ACHN (cell line): ENCODE measurements at regions not wholly inside any gene's neighbourhood (a gene's known extent, or its start where the extent isn't known, plus 50 kb on each side); places are given as distances from the start of the nearest gene placed in this dataset.

Experiments used
- DNase-seq: peaks from one replicate; pipeline ENCODE4 v3.0.0-alpha.2; 2015
- in situ Hi-C: cut with HindIII; loops from 2 replicates; pipeline ENCODE4 v1.10.0; 2017; ENCODE audit warnings: low sequenced_read_pairs, low pct_ligation_motif_present, low pct_unique_long_range_greater_than_20kb

GRCh38 chr4:90007494-90008167 is 113.0 kb downstream of the MMRN1 start:
- in situ Hi-C loops, result no loop called here
- DNase-seq, result no peak

DNA sequence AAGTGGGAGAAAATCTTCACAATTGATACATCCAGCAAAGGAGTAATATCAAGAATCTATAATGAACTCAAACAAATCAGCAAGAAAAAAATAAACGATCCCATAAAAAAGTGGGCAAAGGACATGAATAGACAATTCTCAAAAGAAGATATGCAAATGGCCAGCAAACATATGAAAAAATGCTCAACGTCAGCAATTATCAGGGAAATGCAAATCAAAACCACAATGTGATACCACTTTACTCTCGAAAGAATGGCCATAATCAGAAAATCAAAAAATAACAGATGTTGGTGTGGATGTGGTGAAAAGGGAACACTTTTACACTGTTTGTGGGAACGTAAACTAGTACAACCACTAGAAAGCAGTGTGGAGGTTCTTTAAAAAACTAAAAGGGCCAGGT is 114.3 kb upstream of the CCSER1 start:
- in situ Hi-C loops, result no loop called here
- DNase-seq, result no peak

- no peak for DNase-seq
- in situ Hi-C loops, result no loop called here
Measured at GRCh38 chr4:90024519-90024918, 102.7 kb upstream of the CCSER1 start.

DNA sequence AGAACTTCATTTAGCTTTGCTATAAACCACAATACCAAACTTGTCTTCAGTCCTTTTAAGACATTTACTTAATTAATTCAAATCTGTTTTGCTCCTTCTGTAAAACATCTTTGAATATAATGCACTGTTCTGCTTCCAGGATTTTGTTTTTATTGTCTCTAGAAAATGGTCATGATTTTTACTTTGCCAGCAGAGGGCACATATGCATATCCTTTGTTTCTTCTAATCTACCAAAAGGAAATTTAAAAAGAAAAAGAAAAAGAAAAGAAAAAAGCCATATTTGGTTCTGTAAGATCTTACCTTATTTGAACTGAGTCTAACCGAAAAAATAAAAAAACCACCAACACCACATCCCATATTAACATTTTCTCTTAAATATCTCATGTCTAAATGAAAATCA is 101.9 kb upstream of the CCSER1 start:
- DNase-seq, result peak; percentile 8
- in situ Hi-C loops, result no loop called here

- in situ Hi-C loops, result no loop called here
- DNase-seq, result no peak
Measured at GRCh38 chr4:90027565-90027964, 99.6 kb upstream of the CCSER1 start.

GRCh38 chr4:90028460-90028859 is 98.7 kb upstream of the CCSER1 start:
- in situ Hi-C loops, result no loop called here
- DNase-seq, result no peak

- in situ Hi-C loops, result no loop called here
- DNase-seq, result no peak
Measured at GRCh38 chr4:90030202-90030601, 97.0 kb upstream of the CCSER1 start.

GRCh38 chr4:90030953-90031352 is 96.2 kb upstream of the CCSER1 start:
- DNase-seq, result peak; percentile 1
- in situ Hi-C loops, result no loop called here

DNA sequence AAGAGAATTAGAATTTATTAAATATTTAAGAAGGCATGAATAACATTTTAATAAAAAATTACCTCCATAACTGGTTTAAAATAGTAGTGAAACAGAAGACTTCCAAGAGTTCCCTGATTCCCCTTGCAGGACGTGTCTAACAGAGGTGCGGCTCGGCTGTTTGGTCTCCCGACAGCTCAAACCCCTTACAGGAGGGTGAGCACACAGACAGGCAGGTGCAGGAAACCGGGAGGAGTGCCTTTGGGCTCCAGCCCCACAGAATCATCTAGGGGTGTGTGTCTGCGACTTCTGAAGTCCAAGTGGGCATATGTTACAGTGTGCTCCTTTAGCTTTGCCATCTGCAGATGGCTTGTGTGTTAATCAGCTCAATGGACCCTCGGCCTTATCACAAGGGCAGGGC is 88.1 kb upstream of the CCSER1 start:
- no peak for DNase-seq
- in situ Hi-C loops, result no loop called here

- no peak for DNase-seq
- in situ Hi-C loops, result no loop called here
Measured at GRCh38 chr4:90051999-90052398, 75.2 kb upstream of the CCSER1 start.

GRCh38 chr4:90057091-90057490 is 70.1 kb upstream of the CCSER1 start:
- in situ Hi-C loops, result no loop called here

DNA sequence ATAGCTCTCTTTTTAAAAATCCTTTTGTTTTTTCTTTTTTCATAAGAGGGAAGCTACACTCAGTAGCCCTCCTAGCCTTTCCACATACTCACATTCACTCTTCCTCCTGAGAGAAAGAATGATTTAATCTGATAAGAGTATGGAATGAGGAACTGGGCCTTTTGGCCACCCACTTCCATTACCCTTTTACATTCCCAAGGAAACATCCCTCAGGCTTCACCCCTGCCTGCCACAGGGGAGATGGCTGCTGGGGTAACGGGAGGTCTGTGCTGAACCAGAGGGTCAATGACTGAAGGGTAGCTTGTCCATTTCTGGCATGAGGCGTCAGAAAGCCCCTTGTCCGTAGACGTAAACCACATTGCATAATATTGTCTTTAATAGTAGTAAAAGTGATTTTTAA is 67.2 kb upstream of the CCSER1 start:
- in situ Hi-C loops, result no loop called here
- no peak for DNase-seq

More at GRCh38 chr4:90057091-90057490, 70.1 kb upstream of the CCSER1 start:
- DNase-seq, result no peak

- DNase-seq, result no peak
- in situ Hi-C loops, result no loop called here
Measured at GRCh38 chr4:90061881-90062280, 65.3 kb upstream of the CCSER1 start.

- no peak for DNase-seq
- in situ Hi-C loops, result no loop called here
Measured at GRCh38 chr4:90064196-90064595, 63.0 kb upstream of the CCSER1 start.

DNA sequence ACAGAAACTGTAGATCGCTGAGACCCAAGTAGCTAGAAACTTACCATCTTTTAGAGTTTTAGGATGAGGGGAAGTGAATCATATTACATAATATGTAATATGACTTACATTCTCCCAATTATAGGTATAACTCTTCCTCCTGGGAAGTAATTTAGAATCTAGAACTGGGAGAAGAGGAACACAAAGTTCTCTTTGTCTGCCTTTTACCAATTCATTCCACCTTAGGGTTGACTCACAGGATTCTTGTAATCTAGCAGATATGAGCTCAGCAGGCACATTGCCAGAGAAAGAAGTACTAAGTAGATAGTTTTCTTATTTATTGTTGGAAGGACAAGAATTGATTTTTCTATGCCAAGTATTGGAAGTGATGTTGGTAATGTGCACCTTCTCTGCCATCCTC is 58.0 kb upstream of the CCSER1 start:
- in situ Hi-C loops, result no loop called here
- no peak for DNase-seq

- no peak for DNase-seq
- in situ Hi-C loops, result no loop called here
Measured at GRCh38 chr4:90071289-90072235, 55.6 kb upstream of the CCSER1 start.

GRCh38 chr4:90074322-90074886 is 52.8 kb upstream of the CCSER1 start:
- no peak for DNase-seq
- in situ Hi-C loops, result no loop called here
